Pulmonary artery endothelial cell (primary cell): ENCODE measurements at regions not wholly inside any gene's neighbourhood (a gene's known extent, or its start where the extent isn't known, plus 50 kb on each side); places are given as distances from the start of the nearest gene placed in this dataset.
"Not testable (repeated sequence)": the region's sequence is repeated elsewhere in the genome, so short reads cannot be mapped to it uniquely, and the experiment has no call there.

ENCODE experiments used
- DNase-seq: peaks from one replicate; pipeline ENCODE4 v3.0.0-alpha.2; 2011; ENCODE audit warnings: low read depth, low spot score

- no peak for DNase-seq
Observed at GRCh38 chr14:30218907-30219306, 291.3 kb upstream of the PRKD1 start.

GRCh38 chr14:30221546-30221945, 293.9 kb upstream of the PRKD1 start:
- no peak for DNase-seq

DNA sequence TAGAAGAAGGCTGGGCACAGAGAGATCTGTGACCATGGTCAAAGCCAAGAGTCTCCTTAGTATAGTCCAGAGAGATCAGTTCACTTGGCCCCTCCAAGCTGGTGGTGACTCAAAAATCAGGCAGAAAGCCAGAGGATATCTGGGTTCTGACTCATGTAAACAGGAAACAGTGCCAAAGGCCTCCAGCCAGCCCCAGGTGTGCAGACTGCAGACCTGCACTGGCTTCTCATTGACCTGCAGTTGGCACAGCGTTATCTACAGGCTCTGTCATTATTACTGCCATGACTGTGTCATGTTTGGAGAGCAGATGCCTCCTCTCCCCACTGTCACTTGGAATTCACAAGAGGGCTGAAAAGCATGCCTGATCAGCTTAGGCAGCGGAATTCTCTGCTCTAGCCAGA, 295.7 kb upstream of the PRKD1 start:
- DNase-seq, result peak; percentile 93

DNA sequence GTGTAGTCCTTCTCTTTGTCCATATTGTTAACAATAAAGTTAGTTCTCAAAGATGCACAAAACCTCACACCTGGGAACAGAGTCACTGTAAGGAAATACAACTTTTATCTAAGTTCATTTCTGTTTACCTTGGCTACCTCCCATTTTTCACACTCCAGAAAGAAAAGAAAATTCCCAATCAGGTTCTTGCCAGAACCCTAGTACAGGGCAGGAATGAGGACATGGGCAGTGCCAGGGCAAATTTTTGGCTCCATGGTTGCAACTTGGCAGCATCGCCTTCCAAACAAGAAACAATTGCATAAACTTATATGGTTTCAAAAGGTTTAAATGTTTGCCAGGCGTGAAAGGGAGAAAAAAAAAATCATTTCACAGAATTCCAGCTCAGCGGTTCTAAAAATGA, 296.3 kb upstream of the PRKD1 start:
- DNase-seq, result peak; percentile 35

- no peak for DNase-seq
Observed at GRCh38 chr14:30225176-30225575, 297.5 kb upstream of the PRKD1 start.

- DNase-seq, result no peak
Observed at GRCh38 chr14:30227436-30227835, 299.8 kb upstream of the PRKD1 start.

GRCh38 chr14:30227876-30228275, 300.2 kb upstream of the PRKD1 start:
- peak; percentile 36 for DNase-seq

- DNase-seq, result no peak
Observed at GRCh38 chr14:30230719-30231118, 303.1 kb upstream of the PRKD1 start.

- DNase-seq, result no peak
Observed at GRCh38 chr14:30234966-30235365, 307.3 kb upstream of the PRKD1 start.

DNA sequence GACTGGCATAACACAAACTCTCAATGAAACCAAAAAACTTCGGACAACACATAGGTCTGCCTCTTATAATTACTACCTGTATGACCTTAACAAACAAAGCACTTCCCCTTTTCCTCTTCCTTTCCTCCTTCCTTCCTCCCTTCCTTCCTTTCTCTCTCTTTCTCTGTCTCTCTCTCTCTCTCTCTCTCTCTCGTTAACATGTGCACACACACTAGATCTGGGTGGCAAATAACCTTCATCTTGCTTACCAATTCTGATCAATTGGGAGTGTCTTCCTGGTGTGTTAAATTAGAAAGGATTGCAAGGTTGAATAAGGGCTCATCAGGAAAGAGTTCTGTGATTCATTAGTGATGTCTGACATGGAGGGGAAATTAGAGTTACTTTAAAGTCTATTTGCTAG, 307.8 kb upstream of the PRKD1 start:
- no peak for DNase-seq

DNA sequence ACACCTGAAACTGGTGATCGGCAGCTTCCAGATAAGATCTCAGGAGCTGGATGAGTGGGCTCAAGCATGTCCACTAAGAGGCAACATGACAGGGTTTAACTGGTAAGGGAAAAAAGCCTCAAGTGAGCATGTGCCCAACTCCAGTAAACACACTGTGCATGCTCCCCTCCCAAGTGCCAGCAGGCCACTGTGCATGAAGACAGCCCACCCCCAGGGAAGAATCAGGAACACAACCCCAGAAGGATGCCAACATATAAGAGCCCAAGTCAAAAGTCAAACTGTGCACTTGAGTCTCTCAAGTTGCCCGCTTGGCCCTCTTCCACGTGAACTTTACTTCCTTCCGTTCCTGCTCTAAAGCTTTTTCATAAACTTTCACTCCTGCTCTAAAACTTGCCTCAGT, 311.3 kb upstream of the PRKD1 start:
- no peak for DNase-seq

- DNase-seq, result no peak
Observed at GRCh38 chr14:30240018-30240417, 312.4 kb upstream of the PRKD1 start.

GRCh38 chr14:30240685-30241084, 313.0 kb upstream of the PRKD1 start:
- no peak for DNase-seq

DNA sequence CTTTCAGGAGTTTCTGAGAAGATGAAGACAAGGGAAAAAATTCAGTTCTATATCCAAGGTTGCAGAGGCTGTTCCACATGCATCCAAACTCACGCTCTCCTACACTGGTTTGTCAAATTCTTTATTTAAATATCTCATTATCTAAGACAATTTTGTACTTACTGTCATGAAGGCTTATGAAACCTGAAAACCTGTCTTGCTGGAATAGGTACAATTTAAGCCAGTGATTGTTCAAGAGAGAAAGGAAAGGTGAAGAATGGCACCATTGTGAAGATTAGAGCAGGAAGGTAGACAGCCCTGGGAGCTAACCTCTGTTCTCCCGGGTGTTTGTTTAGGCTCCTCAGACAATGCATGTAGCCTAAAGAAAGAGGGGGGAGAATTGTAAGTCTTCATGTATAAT, 315.1 kb upstream of the PRKD1 start:
- no peak for DNase-seq

DNA sequence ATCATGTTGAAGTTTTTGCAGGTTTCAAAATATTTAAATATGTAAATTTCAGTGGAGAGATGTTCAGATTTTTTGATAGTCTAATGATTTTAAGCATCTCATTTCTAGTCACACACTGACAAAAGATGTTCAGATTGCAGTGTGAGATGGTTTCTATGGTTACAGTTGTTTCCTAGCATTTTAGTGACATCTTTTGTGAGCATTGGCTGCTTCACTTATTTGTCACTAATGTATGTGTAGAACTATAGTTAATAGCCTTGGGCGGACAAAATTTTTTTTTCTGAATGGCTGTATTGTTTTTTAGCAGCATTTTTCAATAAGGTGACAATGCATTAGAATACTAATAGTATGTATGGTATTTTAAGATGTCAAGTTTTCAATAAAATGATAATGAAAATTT, 315.6 kb upstream of the PRKD1 start:
- no peak for DNase-seq

DNA sequence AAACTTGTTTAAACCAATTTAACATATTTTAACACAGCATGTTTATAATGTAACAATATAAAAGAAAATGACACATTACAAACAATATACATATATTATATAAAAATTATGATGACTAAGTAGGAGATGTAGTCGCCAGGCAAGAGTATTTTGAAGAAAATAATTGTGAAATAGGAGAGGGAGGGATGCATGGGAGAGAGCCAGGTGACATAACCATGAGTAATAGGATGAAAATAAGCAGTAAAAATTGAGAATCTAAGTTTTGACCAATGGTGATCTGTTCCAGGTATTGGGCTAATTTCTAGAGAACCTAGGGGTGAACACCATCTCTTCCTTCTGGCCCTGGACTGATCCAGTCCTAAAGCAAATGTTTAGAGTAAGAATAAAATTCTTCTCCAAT, 315.2 kb upstream of the G2E3 start:
- no peak for DNase-seq

DNA sequence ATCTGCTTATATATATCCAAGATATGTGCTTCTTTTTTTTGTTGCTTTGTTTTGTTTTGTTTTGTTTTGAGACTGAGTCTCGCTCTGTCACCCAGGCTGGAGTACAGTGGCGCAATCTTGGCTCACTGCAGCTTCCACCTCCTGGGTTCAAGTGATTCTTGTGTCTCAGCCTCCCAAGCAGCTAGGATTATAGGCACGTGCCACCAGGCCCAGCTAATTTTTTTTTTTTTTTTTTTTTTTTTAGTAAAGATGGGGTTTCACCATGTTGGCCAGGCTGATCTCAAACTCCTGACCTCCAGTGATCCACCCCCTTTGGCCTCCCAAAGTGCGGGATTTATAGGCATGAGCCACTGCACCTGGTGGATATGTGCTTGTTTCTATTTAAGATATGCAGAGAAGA, 314.6 kb upstream of the G2E3 start:
- not testable (repeated sequence) for DNase-seq

DNA sequence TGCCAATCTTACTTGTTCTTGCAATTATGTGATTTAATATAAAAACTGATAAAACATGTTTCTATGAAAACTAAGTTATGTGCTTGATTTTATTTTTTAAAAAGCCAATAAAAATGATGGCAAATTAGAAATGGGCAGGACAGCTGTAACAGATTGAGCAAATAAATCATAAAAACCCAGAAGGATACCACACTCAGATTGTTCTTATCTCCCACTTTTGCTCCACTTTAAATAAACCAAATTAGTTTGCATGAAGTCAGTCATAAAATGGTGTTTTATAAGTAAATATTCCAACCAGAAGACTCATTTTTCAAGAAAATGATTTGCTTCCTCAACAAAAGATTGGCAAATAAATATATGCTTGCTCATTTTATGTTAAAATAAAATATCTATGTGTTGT, 307.9 kb upstream of the G2E3 start:
- no peak for DNase-seq

DNA sequence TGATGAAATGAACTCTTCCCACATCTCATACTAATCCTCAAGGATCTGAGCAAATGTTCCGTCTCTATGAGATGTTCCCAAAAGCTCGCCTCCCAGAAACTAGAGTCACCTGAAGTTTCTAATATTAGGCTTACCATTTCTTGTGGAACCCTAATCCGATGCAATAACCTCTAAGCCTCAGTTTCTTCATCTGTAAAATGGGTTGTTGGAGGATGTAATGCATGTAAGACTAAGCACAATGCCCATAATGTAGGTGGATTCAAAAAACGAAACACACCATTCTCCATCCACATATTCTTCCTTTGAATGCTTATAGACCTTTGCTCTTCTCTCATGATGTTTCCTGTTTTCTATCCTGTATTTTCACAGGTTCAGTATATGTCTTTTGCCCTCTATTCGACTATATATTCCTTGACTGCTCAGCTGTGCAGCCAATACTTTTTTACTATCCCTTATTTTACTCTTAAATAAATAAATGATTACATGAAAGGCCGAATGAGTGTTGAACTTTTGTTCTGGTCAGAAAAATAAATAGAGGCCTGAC, 307.3 kb upstream of the G2E3 start:
- no peak for DNase-seq

DNA sequence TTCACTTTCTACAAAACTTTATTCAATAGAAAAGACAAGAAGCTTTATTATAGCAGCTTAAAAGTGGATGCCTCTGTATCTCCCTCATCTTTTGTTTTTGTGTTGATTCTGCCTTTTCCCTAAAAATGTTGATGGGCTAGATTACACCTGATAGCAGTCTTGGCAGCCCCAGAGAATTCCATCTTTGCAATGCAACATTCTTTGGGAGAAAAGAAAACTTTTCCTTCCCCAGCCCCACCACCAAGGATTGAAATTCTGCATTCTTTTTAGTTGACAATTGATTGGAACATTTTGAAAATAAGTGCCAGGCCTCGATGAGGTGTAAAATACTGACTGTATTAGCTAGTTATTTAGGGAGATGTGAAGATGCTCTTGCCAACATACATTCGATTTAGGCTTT, 306.8 kb upstream of the G2E3 start:
- DNase-seq, result no peak

DNA sequence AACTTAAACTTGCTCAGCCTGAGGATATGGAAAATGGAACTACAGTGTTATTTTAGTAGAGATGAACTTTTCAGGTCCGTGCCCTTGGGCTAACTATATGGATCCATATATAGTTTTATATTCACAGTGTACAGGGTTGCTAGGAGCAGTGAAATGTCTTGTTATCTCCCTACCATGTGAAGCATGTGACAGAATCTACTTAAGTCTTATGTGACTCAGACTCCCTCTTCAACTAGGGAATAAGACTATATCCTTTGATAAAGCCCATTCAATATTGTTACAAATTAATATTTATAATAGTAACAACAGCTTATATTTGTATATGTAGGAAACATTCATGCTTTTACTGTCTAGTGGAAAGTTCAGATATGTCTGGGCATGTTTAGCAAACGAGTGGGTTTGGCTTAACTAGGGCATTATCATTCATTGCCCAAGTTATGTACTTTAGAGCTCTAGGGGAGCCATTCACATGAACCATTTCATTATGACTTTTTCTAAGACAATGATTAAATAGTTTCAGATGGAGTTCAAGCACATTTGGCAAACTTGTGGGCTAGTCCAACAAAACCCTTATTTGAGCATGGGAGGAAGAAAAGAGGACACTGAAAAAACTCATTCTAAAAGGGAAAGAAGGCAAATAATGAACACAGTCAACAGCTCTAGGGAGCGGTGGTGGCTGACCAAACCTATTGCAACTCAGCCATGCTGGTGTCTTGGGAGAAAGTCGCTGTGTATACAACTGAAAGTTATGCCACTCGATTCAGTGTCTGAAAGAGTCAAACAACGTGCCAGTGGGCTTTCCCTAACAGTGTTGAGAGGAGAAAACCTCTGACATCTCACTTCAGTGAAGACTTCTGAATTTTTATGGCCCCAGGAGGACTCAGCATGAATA, 305.9 kb upstream of the G2E3 start:
- no peak for DNase-seq

- DNase-seq, result no peak
Observed at GRCh38 chr14:30256627-30257026, 302.3 kb upstream of the G2E3 start.

DNA sequence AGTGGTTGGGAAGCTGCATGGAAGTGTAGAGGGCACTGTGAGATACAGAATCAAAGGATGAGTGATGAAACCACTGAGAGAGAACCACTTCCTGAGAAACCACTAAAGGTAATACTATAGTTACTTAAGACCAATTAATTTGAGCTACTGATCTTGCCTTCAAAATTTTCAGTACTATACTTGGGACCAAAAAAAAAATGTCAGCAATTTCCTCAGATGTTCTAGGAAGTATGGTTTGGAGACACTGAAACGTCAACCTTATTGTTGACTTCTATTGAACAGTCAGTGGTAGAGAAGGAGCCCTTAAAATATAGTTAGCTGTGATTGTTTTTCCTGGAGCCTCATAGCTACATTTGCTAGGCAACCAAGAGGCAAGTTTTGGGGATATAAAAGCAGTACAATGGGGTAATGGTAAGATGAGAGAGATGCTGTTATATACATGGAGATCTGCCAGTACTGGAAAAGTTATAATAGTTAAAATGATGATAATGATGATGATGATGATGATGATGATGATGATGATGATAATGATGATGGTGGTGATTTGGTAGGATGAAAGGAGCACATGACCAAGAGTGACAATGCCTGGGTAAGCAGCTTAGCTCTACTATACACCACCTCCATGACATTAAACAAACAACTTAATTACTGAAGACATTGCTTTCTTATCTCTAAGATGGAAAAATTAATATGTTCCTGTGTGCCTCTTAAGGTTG, 300.9 kb upstream of the G2E3 start:
- DNase-seq, result no peak
